H9 (cell line): ENCODE measurements at regions not wholly inside any gene's neighbourhood (a gene's known extent, or its start where the extent isn't known, plus 50 kb on each side); places are given as distances from the start of the nearest gene placed in this dataset.

ENCODE experiments used
- DNase-seq: peaks from one replicate; pipeline ENCODE4 v3.0.0-alpha.2; 2017
- H2AFZ ChIP-seq: one replicate; pipeline ENCODE4 v1.6.1; 2013; ENCODE audit warnings: mild to moderate bottlenecking, low read length, control low read depth, moderate library complexity
- H2AK5ac ChIP-seq: 2 replicates; pipeline ENCODE4 v1.6.1; 2013; ENCODE audit warnings: low read length, control low read depth, mixed read lengths; ENCODE audit not compliant: insufficient read length
- H2BK120ac ChIP-seq: one replicate; pipeline ENCODE4 v1.6.1; 2013; ENCODE audit warnings: low read depth, mild to moderate bottlenecking, low read length, control low read depth, inconsistent platforms; ENCODE audit not compliant: poor library complexity, severe bottlenecking
- H2BK12ac ChIP-seq: 2 replicates; pipeline ENCODE4 v1.6.1; 2013; ENCODE audit warnings: low read length, control low read depth, mixed read lengths, low read depth; ENCODE audit not compliant: insufficient read length
- H2BK15ac ChIP-seq: 2 replicates; pipeline ENCODE4 v1.6.1; 2013; ENCODE audit warnings: low read depth, low read length, control low read depth
- H2BK20ac ChIP-seq: one replicate; pipeline ENCODE4 v1.6.1; 2013; ENCODE audit warnings: low read depth, mild to moderate bottlenecking, low read length, control low read depth, inconsistent platforms; ENCODE audit not compliant: poor library complexity, severe bottlenecking
- H2BK5ac ChIP-seq: 2 replicates; pipeline ENCODE4 v1.6.1; 2013; ENCODE audit warnings: low read length, control low read depth, mixed read lengths; ENCODE audit not compliant: insufficient read length
- H3K14ac ChIP-seq: 2 replicates; pipeline ENCODE4 v1.6.1; 2013; ENCODE audit warnings: low read length, control low read depth; ENCODE audit not compliant: insufficient read depth
- H3K18ac ChIP-seq: 2 replicates; pipeline ENCODE4 v1.6.1; 2013; ENCODE audit warnings: low read depth, mild to moderate bottlenecking, mixed read lengths, low read length, control low read depth; ENCODE audit not compliant: insufficient read length
- H3K23ac ChIP-seq: 2 replicates; pipeline ENCODE4 v1.6.1; 2013; ENCODE audit warnings: low read length, control low read depth, mixed read lengths, low read depth; ENCODE audit not compliant: insufficient read length
- H3K23me2 ChIP-seq: 2 replicates; pipeline ENCODE4 v1.6.1; 2013; ENCODE audit warnings: low read depth, mild to moderate bottlenecking, mixed read lengths, low read length, control low read depth; ENCODE audit not compliant: insufficient read length, poor library complexity, severe bottlenecking
- H3K27ac ChIP-seq: 2 replicates; pipeline ENCODE4 v1.5.1; 2013; ENCODE audit warnings: low read length, control low read depth, mixed read lengths, low read depth; ENCODE audit not compliant: insufficient read length
- H3K27me3 ChIP-seq: 2 replicates; pipeline ENCODE4 v1.6.1; 2013; ENCODE audit warnings: low read length, control low read depth, inconsistent platforms; ENCODE audit not compliant: insufficient read depth
- H3K4ac ChIP-seq: 2 replicates; pipeline ENCODE4 v1.6.1; 2013; ENCODE audit warnings: low read depth, mild to moderate bottlenecking, control low read depth, inconsistent platforms, low read length, moderate library complexity
- H3K4me1 ChIP-seq: 2 replicates; pipeline ENCODE4 v1.6.1; 2013; ENCODE audit warnings: low read length, control low read depth, inconsistent platforms; ENCODE audit not compliant: insufficient read depth
- H3K4me2 ChIP-seq: 2 replicates; pipeline ENCODE4 v1.6.1; 2013; ENCODE audit warnings: low read length, control low read depth, mixed read lengths; ENCODE audit not compliant: insufficient read length, insufficient read depth
- H3K56ac ChIP-seq: 2 replicates; pipeline ENCODE4 v1.6.1; 2013; ENCODE audit warnings: low read depth, mild to moderate bottlenecking, mixed read lengths, low read length, control low read depth; ENCODE audit not compliant: insufficient read length
- H3K79me1 ChIP-seq: 2 replicates; pipeline ENCODE4 v1.6.1; 2013; ENCODE audit warnings: low read depth, mild to moderate bottlenecking, moderate library complexity, low read length, control low read depth, inconsistent platforms; ENCODE audit not compliant: insufficient read depth, poor library complexity, severe bottlenecking
- H3K79me2 ChIP-seq: 2 replicates; pipeline ENCODE4 v1.6.1; 2013; ENCODE audit warnings: low read length, control low read depth, inconsistent platforms; ENCODE audit not compliant: insufficient read depth
- H3K9ac ChIP-seq: 2 replicates; pipeline ENCODE4 v1.6.1; 2013; ENCODE audit warnings: low read length, control low read depth, mixed read lengths; ENCODE audit not compliant: insufficient read length; ENCODE audit errors: extremely low read depth
- H3K9me3 ChIP-seq: one replicate; pipeline ENCODE4 v1.6.1; 2013; ENCODE audit warnings: low read depth, low read length, inconsistent platforms; ENCODE audit not compliant: control insufficient read depth
- H3T11ph ChIP-seq: one replicate; pipeline ENCODE4 v1.6.1; 2013; ENCODE audit warnings: mild to moderate bottlenecking, low read length, control low read depth, inconsistent platforms
- H4K20me1 ChIP-seq: one replicate; pipeline ENCODE4 v1.6.1; 2013; ENCODE audit not compliant: control insufficient read depth, insufficient read length, insufficient read depth
- H4K5ac ChIP-seq: 2 replicates; pipeline ENCODE4 v1.6.1; 2013; ENCODE audit warnings: low read depth, mild to moderate bottlenecking, mixed read lengths, low read length, control low read depth; ENCODE audit not compliant: insufficient read length
- H4K8ac ChIP-seq: replicated peaks from 2 replicates; pipeline ENCODE4 v1.6.1; 2013; ENCODE audit warnings: low read length, control low read depth, mixed read lengths, low read depth; ENCODE audit not compliant: insufficient read length
- H4K91ac ChIP-seq: 2 replicates; pipeline ENCODE4 v1.6.1; 2013; ENCODE audit warnings: low read depth, mild to moderate bottlenecking, moderate library complexity, mixed read lengths, low read length, control low read depth; ENCODE audit not compliant: insufficient read length
- H3K27ac Mint-ChIP-seq, 3 experiments: 2 replicates in 2 of 3; 3 replicates in 1 of 3; pipeline ENCODE4 v1.8.0; 2020 to 2021; ENCODE audit warnings: mixed read lengths in 3 of 3, mild to moderate bottlenecking in 1 of 3, moderate library complexity in 1 of 3
- H3K27me3 Mint-ChIP-seq: 2 replicates; pipeline ENCODE4 v1.8.0; 2021; ENCODE audit warnings: low read depth, mild to moderate bottlenecking, moderate library complexity, mixed read lengths
- H3K36me3 Mint-ChIP-seq, 3 experiments: 2 replicates in 2 of 3; 3 replicates in 1 of 3; pipeline ENCODE4 v1.8.0; 2020 to 2021; ENCODE audit warnings: low read depth in 3 of 3, mixed read lengths in 3 of 3; ENCODE audit not compliant: insufficient read depth in 1 of 3
- H3K4me1 Mint-ChIP-seq, 2 experiments: 2 replicates each; pipeline ENCODE4 v1.8.0; 2020; ENCODE audit warnings: mixed read lengths in 2 of 2
- H3K4me3 Mint-ChIP-seq, 2 experiments: 2 replicates in 1 of 2; 3 replicates in 1 of 2; pipeline ENCODE4 v1.8.0; 2020 to 2021; ENCODE audit warnings: mild to moderate bottlenecking in 2 of 2, mixed read lengths in 2 of 2, moderate library complexity in 1 of 2
- H3K9me3 Mint-ChIP-seq, 2 experiments: 2 replicates in 1 of 2; 3 replicates in 1 of 2; pipeline ENCODE4 v1.8.0; 2020; ENCODE audit warnings: mild to moderate bottlenecking in 2 of 2, mixed read lengths in 2 of 2, moderate library complexity in 1 of 2
- WGBS: extraction: QIAGEN DNeasy Blood & Tissue Kit; methylation state at CpG from one replicate; pipeline ENCODE4 v1.1.7; 2013; ENCODE audit warnings: missing lambda C conversion rate, low lambda C conversion rate, mixed read lengths; ENCODE audit not compliant: insufficient read length; ENCODE audit errors: extremely low coverage; 5-methylcytosine and 5-hydroxymethylcytosine counted together
- TF ChIP-seq, protein P1 (sequence below): fragments of 200-600 bp; sonication (generic); conservative IDR thresholded peaks from 3 replicates; pipeline ENCODE4 v1.8.0; 2021; ENCODE audit warnings: antibody characterized with exemption, mild to moderate bottlenecking

DNA sequence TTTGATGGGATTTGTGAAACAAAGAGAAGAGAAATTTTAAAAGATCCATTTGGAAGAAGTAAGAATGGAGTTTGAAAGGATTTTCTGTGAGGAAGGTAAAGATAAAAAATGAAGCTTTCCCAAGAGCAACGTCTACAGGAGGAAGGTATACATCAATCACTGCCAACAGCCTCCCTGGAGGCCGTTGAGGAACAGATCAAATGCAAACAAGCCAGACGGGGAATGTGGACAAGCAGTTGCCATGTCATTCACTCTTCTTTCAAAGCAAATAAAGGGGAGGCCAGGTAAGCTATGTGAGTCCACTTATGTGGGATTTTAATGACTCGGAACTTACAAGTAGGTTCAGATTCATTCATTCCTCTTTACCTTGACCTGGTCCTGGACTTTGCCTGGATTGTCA is 1020.5 kb upstream of the AGA start:
- H3K79me2 ChIP-seq, result no peaks in the 10 kb centered on the region
- H3K23me2 ChIP-seq, result no peaks in the 10 kb centered on the region
- no peak overlapping the region for H2BK120ac ChIP-seq
- H3K27ac ChIP-seq, result no peak overlapping the region
- H4K20me1 ChIP-seq, result no peaks in the 10 kb centered on the region
- TF ChIP-seq, protein P1, sequence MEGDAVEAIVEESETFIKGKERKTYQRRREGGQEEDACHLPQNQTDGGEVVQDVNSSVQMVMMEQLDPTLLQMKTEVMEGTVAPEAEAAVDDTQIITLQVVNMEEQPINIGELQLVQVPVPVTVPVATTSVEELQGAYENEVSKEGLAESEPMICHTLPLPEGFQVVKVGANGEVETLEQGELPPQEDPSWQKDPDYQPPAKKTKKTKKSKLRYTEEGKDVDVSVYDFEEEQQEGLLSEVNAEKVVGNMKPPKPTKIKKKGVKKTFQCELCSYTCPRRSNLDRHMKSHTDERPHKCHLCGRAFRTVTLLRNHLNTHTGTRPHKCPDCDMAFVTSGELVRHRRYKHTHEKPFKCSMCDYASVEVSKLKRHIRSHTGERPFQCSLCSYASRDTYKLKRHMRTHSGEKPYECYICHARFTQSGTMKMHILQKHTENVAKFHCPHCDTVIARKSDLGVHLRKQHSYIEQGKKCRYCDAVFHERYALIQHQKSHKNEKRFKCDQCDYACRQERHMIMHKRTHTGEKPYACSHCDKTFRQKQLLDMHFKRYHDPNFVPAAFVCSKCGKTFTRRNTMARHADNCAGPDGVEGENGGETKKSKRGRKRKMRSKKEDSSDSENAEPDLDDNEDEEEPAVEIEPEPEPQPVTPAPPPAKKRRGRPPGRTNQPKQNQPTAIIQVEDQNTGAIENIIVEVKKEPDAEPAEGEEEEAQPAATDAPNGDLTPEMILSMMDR, result no peak
- no peak overlapping the region for H2AK5ac ChIP-seq
- no peak overlapping the region for H4K91ac ChIP-seq
- no peaks in the 10 kb centered on the region for H3K79me1 ChIP-seq
- H4K5ac ChIP-seq, result no peak overlapping the region
- Mint-ChIP-seq H3K27me3 (no peaks in the 10 kb centered on the region), H3K36me3 (no peaks in the 10 kb centered on the region), H3K9me3 (no peaks in the 10 kb centered on the region), H3K4me1 (no peaks in the 10 kb centered on the region), H3K27ac (no peak overlapping the region), H3K4me3 (no peak overlapping the region)
- no peak overlapping the region for H3K4ac ChIP-seq
- H3K56ac ChIP-seq, result no peak overlapping the region
- H3K14ac ChIP-seq, result no peak overlapping the region
- H3K27me3 ChIP-seq, result no peaks in the 10 kb centered on the region
- H3K9me3 ChIP-seq, result no peaks in the 10 kb centered on the region
- no peak overlapping the region for H3K9ac ChIP-seq
- H2BK20ac ChIP-seq, result no peak overlapping the region
- H3K4me2 ChIP-seq, result no peak overlapping the region
- no peak overlapping the region for H2BK5ac ChIP-seq
- WGBS, result no CpG with 5 or more reads among the region's 4 CpGs
- no peak overlapping the region for H2BK12ac ChIP-seq
- H3K4me1 ChIP-seq, result no peaks in the 10 kb centered on the region
- no peak overlapping the region for H4K8ac ChIP-seq
- H3K18ac ChIP-seq, result no peak overlapping the region
- H3T11ph ChIP-seq, result no peak overlapping the region
- no peak overlapping the region for H2AFZ ChIP-seq
- H2BK15ac ChIP-seq, result no peak overlapping the region
- DNase-seq, result no peak
- H3K23ac ChIP-seq, result no peak overlapping the region
